HCT116 (cell line): ENCODE measurements at regions not wholly inside any gene's neighbourhood (a gene's known extent, or its start where the extent isn't known, plus 50 kb on each side); places are given as distances from the start of the nearest gene placed in this dataset.

ENCODE experiments used
- ATAC-seq: fragments of 200-7000 bp; cut with Tn5 transposase; 2 replicates; pipeline ENCODE4 v1.9.1; 2020; ENCODE audit warnings: mild to moderate bottlenecking, moderate library complexity
- BruUV-seq: library from RNA; stranded (reverse); fragments of 400-500 nt; replicated peaks from 2 replicates; lab custom pipeline; 2021; lab: Mats Ljungman, UMichigan
- CTCF ChIA-PET: fragments of 300-600 bp; sonication (Branson Sonifier 250); formaldehyde crosslinking; loops from one replicate; lab custom pipeline; 2021; ENCODE audit warnings: antibody characterized with exemption; lab: Charles Lee
- POLR2A ChIA-PET: fragments of 300-600, 350-600 bp; sonication (Branson Sonifier 250); formaldehyde crosslinking; loops from one replicate; lab custom pipeline; 2021; ENCODE audit warnings: antibody characterized with exemption; lab: Charles Lee
- RAD21 ChIA-PET, 2 experiments: fragments of 300-600 bp; sonication (Branson Sonifier 250); formaldehyde crosslinking; loops; one replicate each; lab custom pipeline; 2023; ENCODE audit warnings: low total read pairs in 2 of 2; ENCODE audit not compliant: uncharacterized antibody in 2 of 2, unreplicated experiment in 2 of 2, low non-redundant PET in 1 of 2; lab: Charles Lee
- DNase-seq: peaks from one replicate; pipeline ENCODE4 v3.0.0-alpha.2; 2010; ENCODE audit warnings: low read depth, low spot score
- H2AFZ ChIP-seq: fragments of 200-600 bp; shearing (Covaris generic), sonication (generic); 2 replicates; pipeline ENCODE4 v1.6.1; 2017; ENCODE audit warnings: low read depth, mixed run types, mixed read lengths, antibody characterized with exemption, low read length; ENCODE audit not compliant: poor library complexity, severe bottlenecking
- H3K27ac ChIP-seq: 2 replicates; pipeline ENCODE4 v1.5.1; 2012; ENCODE audit warnings: low read depth, low read length
- H3K27me3 ChIP-seq: fragments of 200-600 bp; sonication (generic); 2 replicates; pipeline ENCODE4 v1.6.1; 2016; ENCODE audit warnings: mixed run types, low read length, mixed read lengths; ENCODE audit not compliant: insufficient read depth
- H3K36me3 ChIP-seq, 2 experiments: fragments of 200-500 bp in 1 of 2; fragments of 200-600 bp in 1 of 2; sonication (Bioruptor generic) in 1 of 2; sonication (generic) in 1 of 2; 2 replicates each; pipeline versions ENCODE4 v1.5.1 to v1.6.1; 2014 to 2016; ENCODE audit warnings: low read length in 2 of 2, inconsistent platforms in 1 of 2, mixed read lengths in 1 of 2, mixed run types in 1 of 2; ENCODE audit not compliant: insufficient read depth in 2 of 2, control insufficient read depth in 1 of 2
- H3K4me1 ChIP-seq, 2 experiments: fragments of 200-600 bp in 1 of 2; sonication (generic) in 1 of 2; 2 replicates each; pipeline versions ENCODE4 v1.5.1 to v1.6.1; 2012 to 2017; ENCODE audit warnings: low read length in 2 of 2, inconsistent platforms in 1 of 2, mild to moderate bottlenecking in 1 of 2, mixed read lengths in 1 of 2, mixed run types in 1 of 2, moderate library complexity in 1 of 2; ENCODE audit not compliant: insufficient read depth in 2 of 2, control insufficient read depth in 1 of 2
- H3K4me2 ChIP-seq: fragments of 200-600 bp; sonication (generic); 2 replicates; pipeline ENCODE4 v1.6.1; 2017; ENCODE audit warnings: mixed run types, low read length, mixed read lengths
- H3K4me3 ChIP-seq, 2 experiments: fragments of 200-600 bp in 1 of 2; sonication (generic) in 1 of 2; replicated peaks in 1 of 2; 2 replicates each; pipeline ENCODE4 v1.5.1; 2011 to 2016; ENCODE audit warnings: low read length in 2 of 2, control low read depth in 1 of 2, low read depth in 1 of 2, mild to moderate bottlenecking in 1 of 2, mixed read lengths in 1 of 2, mixed run types in 1 of 2
- H3K79me2 ChIP-seq: fragments of 200-600 bp; sonication (generic); 2 replicates; pipeline ENCODE4 v1.6.1; 2017; ENCODE audit warnings: mild to moderate bottlenecking, mixed run types, low read length, moderate library complexity, mixed read lengths; ENCODE audit not compliant: insufficient read depth
- H3K9ac ChIP-seq: fragments of 200-600 bp; sonication (generic); 2 replicates; pipeline ENCODE4 v1.6.1; 2016; ENCODE audit warnings: low read length, mixed read lengths
- H3K9me2 ChIP-seq: fragments of 200-600 bp; sonication (generic), shearing (Covaris generic); 2 replicates; pipeline ENCODE4 v1.6.1; 2017; ENCODE audit warnings: mixed run types, mild to moderate bottlenecking, moderate library complexity; ENCODE audit not compliant: insufficient read depth
- H3K9me3 ChIP-seq, 2 experiments: fragments of 200-500 bp in 1 of 2; fragments of 200-600 bp in 1 of 2; sonication (Bioruptor generic) in 1 of 2; sonication (generic) in 1 of 2; 2 replicates each; pipeline ENCODE4 v1.6.1; 2014 to 2017; ENCODE audit warnings: low read length in 2 of 2, mixed read lengths in 2 of 2, inconsistent platforms in 1 of 2, low read depth in 1 of 2, mild to moderate bottlenecking in 1 of 2, mixed run types in 1 of 2, moderate library complexity in 1 of 2; ENCODE audit not compliant: control insufficient read depth in 1 of 2, insufficient read depth in 1 of 2
- H4K20me1 ChIP-seq: fragments of 200-600 bp; sonication (generic), shearing (Covaris generic); 2 replicates; pipeline ENCODE4 v1.6.1; 2017; ENCODE audit warnings: mixed run types, mild to moderate bottlenecking, moderate library complexity; ENCODE audit not compliant: insufficient read depth
- ATF3 ChIP-seq: IDR thresholded peaks from 2 replicates; pipeline ENCODE4 v1.6.1; 2012
- CEBPB ChIP-seq: IDR thresholded peaks from 2 replicates; pipeline ENCODE4 v1.6.1; 2012; ENCODE audit warnings: low read depth
- CTCF ChIP-seq, 3 experiments: fragments of 200-600 bp in 1 of 3; sonication (generic) in 1 of 3; IDR thresholded peaks in 2 of 3; conservative IDR thresholded peaks in 1 of 3; 2 replicates each; pipeline ENCODE4 v1.5.1; 2012 to 2017; ENCODE audit warnings: low read depth in 2 of 3, low read length in 2 of 3, antibody characterized with exemption in 1 of 3, borderline replicate concordance in 1 of 3, control low read depth in 1 of 3, mild to moderate bottlenecking in 1 of 3, mixed read lengths in 1 of 3, mixed run types in 1 of 3, moderate library complexity in 1 of 3; ENCODE audit not compliant: insufficient read depth in 1 of 3
- EZH2 ChIP-seq: fragments of 200-600 bp; sonication (generic); IDR thresholded peaks from 2 replicates; pipeline ENCODE4 v1.6.1; 2017; ENCODE audit warnings: antibody characterized with exemption, mixed run types
- MAX ChIP-seq: IDR thresholded peaks from 2 replicates; pipeline ENCODE4 v1.6.1; 2012
- POLR2A ChIP-seq: IDR thresholded peaks from 2 replicates; pipeline ENCODE4 v1.7.0; 2011; ENCODE audit warnings: borderline replicate concordance; ENCODE audit not compliant: insufficient read depth, insufficient read length; ENCODE audit errors: extremely low read depth
- POLR2AphosphoS5 ChIP-seq: IDR thresholded peaks from 2 replicates; pipeline ENCODE4 v1.6.1; 2011; ENCODE audit warnings: mild to moderate bottlenecking, low read depth, low read length, moderate library complexity
- REST ChIP-seq: IDR thresholded peaks from 2 replicates; pipeline ENCODE4 v1.6.1; 2012; ENCODE audit warnings: low read depth
- SIN3A ChIP-seq: IDR thresholded peaks from 2 replicates; pipeline ENCODE4 v1.6.1; 2012; ENCODE audit warnings: low read depth
- SP1 ChIP-seq: IDR thresholded peaks from 2 replicates; pipeline ENCODE4 v1.6.1; 2012; ENCODE audit warnings: low read depth
- SRF ChIP-seq: IDR thresholded peaks from 2 replicates; pipeline ENCODE4 v1.6.1; 2012; ENCODE audit warnings: low read depth
- TCF7L2 ChIP-seq: IDR thresholded peaks from 2 replicates; pipeline ENCODE4 v1.7.0; 2011; ENCODE audit warnings: borderline replicate concordance, inconsistent platforms; ENCODE audit not compliant: insufficient read depth, insufficient read length; ENCODE audit errors: extremely low read depth
- YY1 ChIP-seq: IDR thresholded peaks from 2 replicates; pipeline ENCODE4 v1.6.1; 2011; ENCODE audit warnings: low read length, low read depth, moderate library complexity, mild to moderate bottlenecking; ENCODE audit not compliant: insufficient replicate concordance; ENCODE audit errors: extremely low read depth
- ZBTB33 ChIP-seq: IDR thresholded peaks from 2 replicates; pipeline ENCODE4 v1.6.1; 2011; ENCODE audit warnings: mild to moderate bottlenecking, low read length, moderate library complexity; ENCODE audit not compliant: insufficient replicate concordance; ENCODE audit errors: extremely low read depth
- ZFX ChIP-seq: fragments of 450-650 bp; IDR thresholded peaks from 2 replicates; pipeline ENCODE4 v1.6.1; 2017
- ZNF274 ChIP-seq: fragments of 200-500 bp; sonication (Bioruptor generic); IDR thresholded peaks from 2 replicates; pipeline ENCODE4 v1.6.1; 2014; ENCODE audit warnings: mild to moderate bottlenecking, low read depth, low read length, inconsistent platforms
- intact Hi-C: fragments of 100-400 bp; cut with micrococcal nuclease; formaldehyde crosslinking; loops from 2 replicates; pipeline ENCODE4 v1.10.0; 2022

DNA sequence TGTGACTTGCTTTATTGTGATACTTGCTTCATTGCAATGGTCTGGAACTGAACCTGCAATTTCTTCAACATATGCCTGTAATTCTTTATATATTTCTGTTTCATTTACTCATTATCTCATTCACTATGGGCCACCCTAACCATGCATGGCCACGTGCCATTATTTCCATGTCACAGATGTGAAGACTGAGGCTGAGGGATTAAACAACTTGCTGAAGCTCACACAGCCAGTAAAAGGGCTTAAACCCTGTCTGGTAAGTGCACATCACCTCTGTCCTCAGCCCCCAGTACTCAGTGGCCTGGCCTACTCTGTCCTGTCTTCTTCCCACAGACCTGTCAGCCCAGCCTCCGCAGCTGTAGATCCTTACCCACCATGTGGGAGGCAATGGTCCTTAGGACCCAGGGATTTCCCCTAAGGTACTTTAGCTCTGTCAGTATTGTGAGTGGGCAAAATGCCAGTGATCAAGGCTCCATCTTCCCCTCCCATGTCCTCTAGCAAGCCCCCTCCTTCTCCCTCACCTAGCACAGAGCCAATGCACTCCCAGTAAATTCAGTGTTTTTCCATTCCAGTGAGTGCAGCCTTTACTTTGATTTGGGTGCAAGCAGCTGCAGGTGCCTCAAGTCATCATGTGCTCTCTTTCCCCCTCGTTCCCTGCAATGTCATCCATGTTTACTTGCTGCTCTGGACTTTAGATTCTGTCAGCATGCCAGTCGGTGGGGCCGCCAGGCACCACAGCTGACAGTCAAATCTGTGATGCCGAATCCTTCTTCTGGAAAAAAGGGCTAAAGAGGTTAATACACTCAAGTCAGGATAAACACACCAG, 228.2 kb upstream of the PROX1 start:
- no peak overlapping the region for H3K27ac ChIP-seq
- ChIA-PET CTCF (no interaction called here), POLR2A (no interaction called here), RAD21 (no interaction called here)
- no peak overlapping the region for H2AFZ ChIP-seq
- H3K9me3 ChIP-seq: no peaks in the 10 kb centered on the region
- no TSS peak for BruUV-seq
- no peak for DNase-seq
- H3K79me2 ChIP-seq: no peaks in the 10 kb centered on the region
- TF ChIP-seq SP1: no peak
- TF ChIP-seq EZH2: no peak
- TF ChIP-seq TCF7L2: no peak
- no peak for TF ChIP-seq SIN3A
- no peak for TF ChIP-seq POLR2A
- TF ChIP-seq SRF: no peak
- no peak for TF ChIP-seq REST
- TF ChIP-seq MAX: no peak
- TF ChIP-seq ZBTB33: no peak
- no peak for TF ChIP-seq ATF3
- no peak for TF ChIP-seq ZNF274
- no peak for TF ChIP-seq POLR2AphosphoS5
- no peak for TF ChIP-seq CEBPB
- no peak for TF ChIP-seq ZFX
- TF ChIP-seq CTCF (IDR thresholded peaks at IDR 0.05 in 2 of 3, conservative IDR thresholded peaks at IDR 0.05 in 1 of 3; ENCODE audit: borderline replicate concordance in 1 of 3, insufficient read depth in 1 of 3, low read depth in 2 of 3, low read length in 2 of 3): no peak
- TF ChIP-seq YY1: no peak
- H3K27me3 ChIP-seq: no peaks in the 10 kb centered on the region
- H3K9me2 ChIP-seq: no peaks in the 10 kb centered on the region
- no peaks in the 10 kb centered on the region for H3K4me1 ChIP-seq
- intact Hi-C loops: no loop called here
- no peak overlapping the region for H3K9ac ChIP-seq
- ATAC-seq: no peak
- no peak overlapping the region for H3K4me2 ChIP-seq
- no peak overlapping the region for H3K4me3 ChIP-seq
- H3K36me3 ChIP-seq: no peaks in the 10 kb centered on the region
- no peaks in the 10 kb centered on the region for H4K20me1 ChIP-seq
